ENCODE measurements at regions not wholly inside any gene's neighbourhood (a gene's known extent, or its start where the extent isn't known, plus 50 kb on each side); places are given as distances from the start of the nearest gene placed in this dataset.

GRCh38 chrX:51798701-51799100 lies 55.5 kb downstream of the GSPT2 start:
- DNase-seq (ENCODE audit: low read depth in 2 of 2): no peak

GRCh38 chrX:51802917-51803688 lies 59.9 kb downstream of the GSPT2 start:
- peak; percentile 13 to 22 for DNase-seq (ENCODE audit: low read depth in 2 of 2)

GRCh38 chrX:51803833-51804232 lies 60.6 kb downstream of the GSPT2 start:
- no peak for DNase-seq (ENCODE audit: low read depth in 2 of 2)

GRCh38 chrX:51804741-51805140 lies 61.5 kb downstream of the GSPT2 start:
- no peak for DNase-seq (ENCODE audit: low read depth in 2 of 2)

GRCh38 chrX:51813886-51814460 lies 70.7 kb downstream of the GSPT2 start:
- DNase-seq (ENCODE audit: low read depth in 2 of 2): no peak

GRCh38 chrX:51824061-51824460 lies 69.4 kb upstream of the MAGED1 start:
- DNase-seq (ENCODE audit: low read depth in 2 of 2): no peak

GRCh38 chrX:51825436-51825835 lies 68.0 kb upstream of the MAGED1 start:
- DNase-seq (ENCODE audit: low read depth in 2 of 2): no peak

- DNase-seq (ENCODE audit: low read depth in 2 of 2): no peak
These were observed 59.3 kb upstream of the MAGED1 start for GRCh38 chrX:51834076-51834475.

GRCh38 chrX:51836823-51837222 lies 56.6 kb upstream of the MAGED1 start:
- DNase-seq (ENCODE audit: low read depth in 2 of 2): no peak

- no peak for DNase-seq (ENCODE audit: low read depth in 2 of 2)
These were observed 56.0 kb upstream of the MAGED1 start for GRCh38 chrX:51837451-51837850.

GRCh38 chrX:51837921-51838320 lies 55.5 kb upstream of the MAGED1 start:
- DNase-seq (ENCODE audit: low read depth in 2 of 2): no peak
